ENCODE measurements at regions not wholly inside any gene's neighbourhood (a gene's known extent, or its start where the extent isn't known, plus 50 kb on each side); places are given as distances from the start of the nearest gene placed in this dataset.
"Not testable (repeated sequence)": the region's sequence is repeated elsewhere in the genome, so short reads cannot be mapped to it uniquely, and the experiment has no call there.

- no peak for DNase-seq (ENCODE audit: low read depth in 4 of 4, low spot score in 2 of 4)
These were observed 115.4 kb upstream of the ERG start for GRCh38 chr21:38613686-38614085.

GRCh38 chr21:38614558-38614957, 116.3 kb upstream of the ERG start:
- DNase-seq (ENCODE audit: low read depth in 4 of 4, low spot score in 2 of 4), result no peak

- no peak for DNase-seq (ENCODE audit: low read depth in 4 of 4, low spot score in 2 of 4)
These were observed 121.2 kb upstream of the ERG start for GRCh38 chr21:38619480-38619879.

- no peak for DNase-seq (ENCODE audit: low read depth in 4 of 4, low spot score in 2 of 4)
These were observed 121.8 kb upstream of the ERG start for GRCh38 chr21:38619992-38620479.

GRCh38 chr21:38621132-38621531, 122.9 kb upstream of the ERG start:
- DNase-seq (ENCODE audit: low read depth in 4 of 4, low spot score in 2 of 4), result no peak

GRCh38 chr21:38622081-38622826, 124.0 kb upstream of the ERG start:
- DNase-seq (ENCODE audit: low read depth in 4 of 4, low spot score in 2 of 4), result no peak

- DNase-seq (ENCODE audit: low read depth in 4 of 4, low spot score in 2 of 4), result no peak
These were observed 124.5 kb upstream of the ERG start for GRCh38 chr21:38622827-38623209.

GRCh38 chr21:38623552-38623951, 125.3 kb upstream of the ERG start:
- DNase-seq (ENCODE audit: low read depth in 4 of 4, low spot score in 2 of 4), result no peak

- no peak for DNase-seq (ENCODE audit: low read depth in 4 of 4, low spot score in 2 of 4)
These were observed 126.7 kb upstream of the ERG start for GRCh38 chr21:38625000-38625399.

- no peak for DNase-seq (ENCODE audit: low read depth in 4 of 4, low spot score in 2 of 4)
These were observed 128.0 kb upstream of the ERG start for GRCh38 chr21:38626306-38626705.

GRCh38 chr21:38628349-38628748, 130.1 kb upstream of the ERG start:
- DNase-seq (ENCODE audit: low read depth in 4 of 4, low spot score in 2 of 4), result no peak

GRCh38 chr21:38631206-38631605, 132.9 kb upstream of the ERG start:
- DNase-seq (ENCODE audit: low read depth in 4 of 4, low spot score in 2 of 4), result no peak

GRCh38 chr21:38631676-38632075, 133.4 kb upstream of the ERG start:
- DNase-seq (ENCODE audit: low read depth in 4 of 4, low spot score in 2 of 4), result no peak

GRCh38 chr21:38637161-38637560, 138.9 kb upstream of the ERG start:
- DNase-seq (ENCODE audit: low read depth in 4 of 4, low spot score in 2 of 4), result no peak

- DNase-seq (ENCODE audit: low read depth in 4 of 4, low spot score in 2 of 4), result no peak
These were observed 141.5 kb upstream of the ERG start for GRCh38 chr21:38639571-38640354.

- not testable (repeated sequence) for DNase-seq (ENCODE audit: low read depth in 4 of 4, low spot score in 2 of 4)
These were observed 142.1 kb upstream of the ERG start for GRCh38 chr21:38640355-38640742.

GRCh38 chr21:38643404-38644023, 145.2 kb upstream of the ERG start:
- DNase-seq (ENCODE audit: low read depth in 4 of 4, low spot score in 2 of 4), result no peak

- DNase-seq (ENCODE audit: low read depth in 4 of 4, low spot score in 2 of 4), result no peak
These were observed 147.0 kb upstream of the ERG start for GRCh38 chr21:38645282-38645681.

- no peak for DNase-seq (ENCODE audit: low read depth in 4 of 4, low spot score in 2 of 4)
These were observed 148.0 kb upstream of the ERG start for GRCh38 chr21:38646213-38646837.

GRCh38 chr21:38649120-38649519, 150.8 kb upstream of the ERG start:
- DNase-seq (ENCODE audit: low read depth in 4 of 4, low spot score in 2 of 4), result no peak

GRCh38 chr21:38651570-38651969, 153.3 kb upstream of the ERG start:
- no peak for DNase-seq (ENCODE audit: low read depth in 4 of 4, low spot score in 2 of 4)
